SK-N-DZ (cell line): ENCODE measurements at regions not wholly inside any gene's neighbourhood (a gene's known extent, or its start where the extent isn't known, plus 50 kb on each side); places are given as distances from the start of the nearest gene placed in this dataset.
A peak's percentile ranks its signal among the peaks of the same experiment; 100 is the strongest.

Experiments
- DNase-seq: peaks from one replicate; pipeline ENCODE4 v3.0.0-alpha.2; 2015; ENCODE audit warnings: low spot score

- DNase-seq = no peak
Measured at GRCh38 chr4:35639929-35640328, 604.4 kb downstream of the ARAP2 start.

- no peak for DNase-seq
Measured at GRCh38 chr4:35643661-35644060, 600.7 kb downstream of the ARAP2 start.

DNA sequence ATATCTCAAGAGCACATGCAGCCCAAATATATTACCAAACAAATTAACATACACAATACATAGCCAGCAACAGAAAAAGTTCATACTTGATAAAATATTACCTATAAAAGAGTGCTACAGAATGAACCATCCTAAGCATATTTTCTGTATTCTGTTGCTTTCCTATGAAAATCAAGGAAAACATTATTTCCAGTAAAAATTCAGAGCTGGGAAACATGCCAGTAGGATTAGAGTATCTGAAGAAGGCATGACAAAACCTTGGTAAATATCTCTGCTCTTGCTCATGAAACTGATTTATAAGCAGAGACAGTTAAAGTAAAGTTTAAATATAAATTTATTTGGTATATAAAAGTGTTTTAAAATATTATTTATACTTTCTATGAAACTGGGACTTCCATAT lies 599.7 kb downstream of the ARAP2 start:
- no peak for DNase-seq

DNA sequence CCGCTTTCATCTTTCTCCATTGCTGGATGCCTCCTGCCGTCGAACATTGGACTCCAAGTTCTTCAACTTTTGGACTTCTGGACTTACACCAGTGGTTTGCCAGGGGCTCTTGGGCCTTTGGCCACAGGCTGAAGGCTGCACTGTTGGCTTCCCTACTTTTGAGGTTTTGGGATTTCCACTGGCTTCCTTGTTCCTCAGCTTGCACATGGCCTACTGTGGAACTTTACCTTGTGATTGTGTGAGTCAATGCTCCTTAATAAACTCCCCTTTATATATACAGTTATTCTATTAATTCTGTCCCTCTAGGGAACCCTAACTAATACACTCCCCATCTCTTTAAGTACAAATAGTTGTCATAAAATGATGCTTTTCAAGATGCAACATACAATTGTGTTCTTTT lies 595.3 kb downstream of the ARAP2 start:
- DNase-seq = no peak

- no peak for DNase-seq
Measured at GRCh38 chr4:35649778-35650177, 594.5 kb downstream of the ARAP2 start.

DNA sequence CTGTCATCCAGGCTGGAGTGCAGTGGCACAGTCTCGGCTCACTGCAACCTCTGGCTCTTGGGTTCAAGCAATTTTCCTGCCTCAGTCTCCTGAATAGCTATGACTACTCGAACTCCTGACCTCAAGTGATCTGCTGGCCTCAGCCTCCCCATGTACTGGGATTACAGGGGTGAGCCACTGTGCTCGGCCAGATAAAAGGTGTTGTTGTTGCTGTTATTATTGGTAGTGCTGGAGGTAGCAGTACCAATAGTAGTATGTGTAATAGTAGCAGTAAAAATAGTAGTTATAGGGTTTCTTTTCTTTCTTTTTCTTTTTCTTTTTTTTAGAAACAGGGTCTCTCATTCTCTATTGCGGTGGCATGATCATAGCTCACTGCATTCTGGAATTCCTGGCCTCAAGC lies 592.1 kb downstream of the ARAP2 start:
- DNase-seq = no peak

DNA sequence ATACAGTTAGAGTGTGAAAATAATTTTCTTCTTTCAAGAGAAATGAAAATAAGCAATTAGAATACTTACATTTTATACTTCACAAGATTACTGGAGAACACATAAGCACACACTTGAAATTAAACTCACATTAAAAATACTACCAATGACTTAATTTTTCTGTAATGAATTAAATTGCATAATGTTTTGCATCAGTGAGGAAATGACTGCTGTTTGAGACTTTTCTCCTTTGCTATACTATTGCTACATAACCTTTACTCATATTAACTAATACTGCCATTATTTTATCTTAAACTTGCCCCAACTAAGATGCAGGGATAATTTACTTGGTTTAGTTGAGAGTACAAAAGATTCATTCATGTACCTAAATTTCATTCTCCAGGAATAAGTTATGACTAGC lies 590.9 kb downstream of the ARAP2 start:
- DNase-seq = no peak

GRCh38 chr4:35673137-35673536 lies 571.2 kb downstream of the ARAP2 start:
- no peak for DNase-seq

DNA sequence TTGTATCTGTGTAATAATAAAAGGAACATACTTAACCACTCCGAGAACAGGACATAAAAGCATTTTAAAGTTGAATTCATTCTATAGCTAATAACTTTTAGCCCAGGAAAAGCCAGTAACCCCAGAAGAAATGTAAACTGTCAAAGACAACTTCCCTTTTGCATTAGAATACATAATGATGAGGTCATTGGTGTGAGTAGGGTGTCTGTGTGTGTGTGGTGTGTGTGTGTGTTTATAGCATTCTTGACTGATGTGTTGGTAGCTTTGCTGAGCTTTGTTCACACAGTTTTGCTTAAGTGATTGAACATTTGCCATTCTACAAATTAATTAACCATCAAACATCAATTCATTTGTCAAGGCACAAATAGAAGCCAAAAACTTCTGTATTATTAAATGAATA lies 559.6 kb downstream of the ARAP2 start:
- DNase-seq = no peak

GRCh38 chr4:35689870-35690269 lies 554.4 kb downstream of the ARAP2 start:
- no peak for DNase-seq

- DNase-seq = no peak
Measured at GRCh38 chr4:35690271-35690670, 554.0 kb downstream of the ARAP2 start.

DNA sequence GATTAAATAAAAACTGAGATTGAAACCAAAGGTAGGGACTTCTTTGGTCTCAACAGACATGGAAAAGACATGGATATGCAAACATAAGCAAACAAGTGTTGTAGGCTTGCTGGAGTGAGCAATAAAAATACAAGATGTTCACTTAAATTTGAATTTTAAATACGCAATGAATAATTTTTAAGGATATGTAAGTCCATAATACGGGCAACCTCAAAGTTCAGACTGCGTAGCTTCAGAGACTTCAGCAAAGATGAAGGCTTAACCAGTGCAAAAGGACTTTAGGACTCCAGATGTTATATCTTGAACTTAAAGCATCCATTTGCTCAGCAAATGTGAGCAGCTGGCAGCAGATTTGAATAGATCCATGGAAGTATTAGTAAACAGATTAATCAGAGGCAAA lies 549.3 kb downstream of the ARAP2 start:
- no peak for DNase-seq

DNA sequence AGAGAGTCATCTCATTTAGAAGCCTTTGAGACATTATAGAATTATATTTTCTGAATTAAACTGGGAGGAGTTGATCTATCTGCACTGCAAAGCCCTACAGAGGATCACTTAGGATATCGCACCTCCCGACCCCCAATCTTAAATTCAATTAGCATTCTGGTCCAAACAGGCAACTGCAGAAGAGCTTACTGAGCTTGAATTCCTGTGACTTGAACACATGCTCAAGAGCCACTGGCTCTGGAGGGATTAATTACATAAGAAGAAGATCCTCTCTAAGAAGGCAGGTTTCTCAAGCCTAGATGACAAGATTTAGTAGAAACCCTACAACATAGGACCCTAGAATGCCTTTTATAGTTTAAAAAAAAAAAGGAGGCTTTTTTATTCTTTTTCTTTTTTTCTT lies 548.9 kb downstream of the ARAP2 start:
- DNase-seq = no peak

DNA sequence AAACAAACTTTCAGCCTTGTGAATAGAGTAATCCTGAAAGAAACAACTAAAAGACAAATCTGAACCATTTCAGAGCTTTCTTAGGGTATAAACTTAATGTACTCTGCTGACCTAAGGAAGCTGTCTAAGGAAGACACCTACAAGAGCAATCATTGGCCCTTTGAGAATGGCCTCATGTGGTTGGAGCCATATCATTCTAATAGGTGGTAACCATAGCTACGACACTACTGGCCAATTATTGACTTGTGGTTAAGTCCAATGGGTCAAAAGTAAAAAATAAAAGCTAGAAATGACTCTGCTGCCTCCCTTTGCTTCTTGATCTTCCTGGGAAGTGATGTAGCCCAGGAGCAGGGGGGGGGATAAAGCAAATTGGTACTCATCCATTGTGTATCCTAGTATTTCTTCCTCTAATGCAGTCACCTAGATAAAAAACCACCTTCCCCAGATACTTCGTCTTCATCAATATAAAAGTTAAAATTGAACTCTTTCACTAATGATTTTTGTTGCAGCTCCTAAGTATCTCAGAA lies 547.0 kb downstream of the ARAP2 start:
- no peak for DNase-seq

DNA sequence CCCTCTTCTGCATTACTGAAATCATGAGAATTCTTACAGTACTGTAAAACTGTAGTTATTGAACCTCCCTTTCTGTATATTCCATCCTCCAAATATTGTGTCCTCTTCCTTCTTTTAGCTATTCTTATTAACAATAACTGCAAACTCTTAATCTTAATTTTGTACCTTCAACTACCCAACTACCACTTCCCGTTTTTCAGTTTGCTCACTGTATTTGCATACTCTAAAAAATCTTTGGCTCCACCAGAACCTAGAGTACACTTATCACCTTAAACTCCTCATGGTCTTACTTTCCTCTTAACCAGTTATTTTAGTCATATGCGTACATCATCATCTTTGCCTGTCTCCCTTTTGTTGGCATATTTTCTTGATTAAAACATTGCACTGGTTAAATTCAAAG lies 543.7 kb downstream of the ARAP2 start:
- DNase-seq = no peak

DNA sequence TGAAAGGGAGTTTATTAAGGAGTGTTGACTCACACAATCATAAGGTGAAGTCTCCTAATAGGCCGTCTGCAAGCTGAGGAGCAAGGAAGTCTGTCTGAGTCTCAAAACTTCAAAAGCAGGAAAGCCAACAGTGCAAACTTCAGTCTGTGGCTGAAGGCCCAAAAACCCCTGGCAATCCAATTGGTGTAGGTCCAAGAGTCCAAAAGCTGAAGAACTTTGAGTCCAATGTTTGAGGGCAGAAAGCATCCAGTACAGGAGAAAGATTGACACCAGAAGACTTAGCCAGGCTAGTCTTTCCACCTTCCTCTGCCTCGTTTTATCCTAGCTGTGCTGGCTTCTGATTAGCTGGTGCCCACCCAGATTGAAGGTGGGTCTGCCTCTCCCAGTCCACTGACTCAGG lies 535.2 kb downstream of the ARAP2 start:
- no peak for DNase-seq

DNA sequence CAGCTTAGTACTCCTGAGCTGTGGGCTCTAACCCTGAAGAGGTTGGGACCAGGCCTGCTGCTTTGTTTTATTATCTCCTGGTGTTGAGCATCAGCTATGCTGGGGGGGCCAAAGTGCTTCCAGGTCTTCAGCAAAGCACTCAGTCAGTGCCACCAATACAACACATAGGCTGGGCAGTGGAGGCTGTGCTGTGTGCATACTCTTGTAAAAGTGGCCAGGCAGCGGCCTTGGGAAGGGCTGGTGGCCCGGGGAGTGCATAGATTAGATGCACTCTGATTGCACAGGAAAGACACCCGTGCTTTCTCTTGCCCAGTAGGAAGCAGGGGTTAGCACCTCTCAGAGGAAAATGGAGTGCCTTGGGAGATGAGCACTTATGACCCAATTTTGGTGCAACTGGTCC lies 534.0 kb downstream of the ARAP2 start:
- no peak for DNase-seq

GRCh38 chr4:35711127-35711526 lies 533.2 kb downstream of the ARAP2 start:
- DNase-seq = no peak

- DNase-seq = no peak
Measured at GRCh38 chr4:35723973-35724372, 520.3 kb downstream of the ARAP2 start.

DNA sequence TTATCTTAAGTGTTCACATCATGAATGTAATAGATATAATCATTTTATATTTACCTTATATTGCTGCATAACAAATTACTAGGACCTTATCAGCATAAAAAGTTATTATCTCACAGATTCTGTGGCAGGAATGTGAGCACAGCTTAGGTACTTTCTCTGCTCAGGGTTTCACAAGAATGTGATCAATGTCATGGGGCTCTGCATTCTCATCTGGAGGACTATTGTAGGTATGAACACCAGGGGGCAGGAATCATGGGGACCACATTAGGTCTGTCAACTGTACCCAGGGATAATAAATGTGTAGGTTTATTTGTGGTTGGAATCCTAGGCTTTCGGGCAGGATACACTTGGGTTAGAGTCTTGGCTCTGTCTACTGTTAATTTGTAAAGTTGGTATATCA lies 519.2 kb downstream of the ARAP2 start:
- DNase-seq = no peak

GRCh38 chr4:35730414-35730813 lies 513.9 kb downstream of the ARAP2 start:
- no peak for DNase-seq

DNA sequence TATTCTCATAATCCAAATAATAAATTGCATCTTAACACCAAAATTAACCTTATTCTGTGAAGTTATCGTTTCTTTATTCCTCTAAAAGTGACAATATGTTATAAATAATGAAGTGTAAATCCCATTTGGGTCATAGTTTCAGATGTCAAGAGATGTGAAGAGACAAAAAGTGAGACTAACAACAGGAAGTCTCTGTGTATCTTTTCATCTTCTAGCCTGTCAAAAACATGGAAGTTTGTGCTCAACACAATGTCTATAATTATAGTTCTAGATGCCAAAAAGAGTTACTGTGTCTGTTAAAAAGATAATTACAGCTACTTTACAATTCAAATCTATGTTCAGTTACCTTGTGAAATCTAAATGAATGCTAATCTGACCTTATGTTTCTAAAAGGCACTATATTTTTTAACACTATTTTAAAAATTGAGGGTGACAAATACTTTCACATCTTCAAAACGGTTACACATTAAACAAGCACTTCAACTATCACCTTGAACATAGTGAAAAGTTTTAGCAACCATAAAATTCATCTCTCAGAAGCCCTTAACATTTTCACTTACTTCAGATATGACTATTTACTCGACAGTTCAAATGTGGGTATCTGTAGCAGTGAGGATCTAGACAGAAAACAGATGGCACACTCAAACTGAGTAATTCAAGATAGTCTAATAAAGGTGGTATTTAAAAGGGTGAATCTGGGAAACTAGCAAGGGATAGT lies 509.8 kb downstream of the ARAP2 start:
- peak; percentile 17 for DNase-seq

DNA sequence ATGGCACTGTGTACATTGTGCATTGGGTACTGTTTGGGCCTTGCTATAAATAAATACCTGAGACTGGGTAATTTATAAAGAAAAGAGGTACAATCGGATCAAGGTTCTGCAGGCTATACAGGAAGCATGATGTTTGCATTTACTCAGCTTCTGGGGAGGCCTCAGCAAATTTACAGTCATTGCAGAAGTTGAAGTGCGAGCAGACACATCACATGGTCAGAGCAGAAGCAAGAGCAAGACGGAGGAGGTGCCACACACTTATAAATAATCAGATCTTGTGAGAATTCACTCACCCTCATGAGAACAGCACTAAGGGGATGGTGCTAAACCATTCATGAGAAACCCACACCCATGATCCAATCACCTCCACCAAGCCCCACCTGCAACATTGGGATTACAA lies 505.0 kb downstream of the ARAP2 start:
- DNase-seq = no peak

DNA sequence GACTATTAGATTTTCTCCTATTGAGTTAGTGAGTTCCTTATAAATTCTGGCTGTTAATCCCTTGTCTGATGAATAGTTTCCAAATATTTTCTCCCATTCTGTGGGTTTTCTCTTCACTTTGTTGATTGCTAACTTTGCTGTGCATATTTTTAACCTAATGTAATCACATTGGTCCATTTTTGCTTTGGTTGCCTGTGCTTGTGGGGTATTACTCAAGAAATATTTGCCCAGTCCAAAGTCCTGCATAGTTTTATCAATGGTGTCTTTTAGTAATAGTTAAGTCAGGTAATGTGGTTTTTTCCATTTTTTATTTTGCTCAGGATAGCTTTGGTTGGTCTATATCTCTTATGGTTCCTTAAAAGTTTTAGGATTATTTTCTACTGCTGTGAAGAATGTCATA lies 490.3 kb downstream of the ARAP2 start:
- DNase-seq = no peak
